ENCODE measurements at regions not wholly inside any gene's neighbourhood (a gene's known extent, or its start where the extent isn't known, plus 50 kb on each side); places are given as distances from the start of the nearest gene placed in this dataset.
"Not testable (repeated sequence)": the region's sequence is repeated elsewhere in the genome, so short reads cannot be mapped to it uniquely, and the experiment has no call there.

- no peak for DNase-seq (ENCODE audit: low read depth)
Observed at GRCh38 chr3:150127011-150127490, 156.4 kb upstream of the PFN2 start.

GRCh38 chr3:150124142-150124541, 153.4 kb upstream of the PFN2 start:
- DNase-seq (ENCODE audit: low read depth), result no peak

GRCh38 chr3:150123249-150123648, 152.6 kb upstream of the PFN2 start:
- DNase-seq (ENCODE audit: low read depth), result not testable (repeated sequence)

- no peak for DNase-seq (ENCODE audit: low read depth)
Observed at GRCh38 chr3:150118219-150118618, 147.5 kb upstream of the PFN2 start.

GRCh38 chr3:150117076-150117475, 146.4 kb upstream of the PFN2 start:
- no peak for DNase-seq (ENCODE audit: low read depth)

GRCh38 chr3:150116196-150116595, 145.5 kb upstream of the PFN2 start:
- DNase-seq (ENCODE audit: low read depth), result no peak

GRCh38 chr3:150114873-150115540, 144.3 kb upstream of the PFN2 start:
- peak; percentile 13 for DNase-seq (ENCODE audit: low read depth)

GRCh38 chr3:150114273-150114672, 143.6 kb upstream of the PFN2 start:
- DNase-seq (ENCODE audit: low read depth), result no peak

- no peak for DNase-seq (ENCODE audit: low read depth)
Observed at GRCh38 chr3:150110097-150110496, 139.4 kb upstream of the PFN2 start.

GRCh38 chr3:150107429-150108175, 136.9 kb upstream of the PFN2 start:
- DNase-seq (ENCODE audit: low read depth), result no peak

- peak; percentile 87 for DNase-seq (ENCODE audit: low read depth)
Observed at GRCh38 chr3:150106740-150107428, 136.2 kb upstream of the PFN2 start.

GRCh38 chr3:150105886-150106612, 135.4 kb upstream of the PFN2 start:
- DNase-seq (ENCODE audit: low read depth), result no peak

- DNase-seq (ENCODE audit: low read depth), result no peak
Observed at GRCh38 chr3:150105025-150105424, 134.3 kb upstream of the PFN2 start.

- no peak for DNase-seq (ENCODE audit: low read depth)
Observed at GRCh38 chr3:150104564-150104963, 133.9 kb upstream of the PFN2 start.

GRCh38 chr3:150101016-150101415, 130.3 kb upstream of the PFN2 start:
- DNase-seq (ENCODE audit: low read depth), result peak; percentile 60

- DNase-seq (ENCODE audit: low read depth), result no peak
Observed at GRCh38 chr3:150098621-150099020, 127.9 kb upstream of the PFN2 start.

GRCh38 chr3:150097588-150097890, 126.8 kb upstream of the PFN2 start:
- peak; percentile 44 for DNase-seq (ENCODE audit: low read depth)

- peak; percentile 35 for DNase-seq (ENCODE audit: low read depth)
Observed at GRCh38 chr3:150096700-150097587, 126.2 kb upstream of the PFN2 start.

GRCh38 chr3:150094150-150094933, 123.6 kb upstream of the PFN2 start:
- peak; percentile 86 for DNase-seq (ENCODE audit: low read depth)

GRCh38 chr3:150091626-150092025, 120.9 kb upstream of the PFN2 start:
- DNase-seq (ENCODE audit: low read depth), result peak; percentile 69

GRCh38 chr3:150090877-150091276, 120.2 kb upstream of the PFN2 start:
- no peak for DNase-seq (ENCODE audit: low read depth)

Data from fibroblast of gingiva (primary cell).